T1000 (cell line): ENCODE measurements at regions not wholly inside any gene's neighbourhood (a gene's known extent, or its start where the extent isn't known, plus 50 kb on each side); places are given as distances from the start of the nearest gene placed in this dataset.

Experiments used
- DNase-seq: peaks from one replicate; lab custom pipeline; 2025; ENCODE audit warnings: mixed read lengths; lab: John Stamatoyannopoulos, UW

- no peak for DNase-seq
These were observed 683.6 kb upstream of the TENM3 start for GRCh38 chr4:181559637-181560036.

GRCh38 chr4:181562399-181562798 lies 680.8 kb upstream of the TENM3 start:
- DNase-seq, result no peak

GRCh38 chr4:181564625-181565024 lies 678.6 kb upstream of the TENM3 start:
- DNase-seq, result no peak

GRCh38 chr4:181566490-181566889 lies 676.7 kb upstream of the TENM3 start:
- no peak for DNase-seq

GRCh38 chr4:181569553-181569952 lies 673.6 kb upstream of the TENM3 start:
- no peak for DNase-seq

GRCh38 chr4:181578911-181579310 lies 664.3 kb upstream of the TENM3 start:
- no peak for DNase-seq

GRCh38 chr4:181579486-181579885 lies 663.7 kb upstream of the TENM3 start:
- no peak for DNase-seq

- no peak for DNase-seq
These were observed 661.2 kb upstream of the TENM3 start for GRCh38 chr4:181581983-181582382.

GRCh38 chr4:181582595-181582994 lies 660.6 kb upstream of the TENM3 start:
- no peak for DNase-seq

- no peak for DNase-seq
These were observed 654.4 kb upstream of the TENM3 start for GRCh38 chr4:181588733-181589302.

GRCh38 chr4:181592221-181592745 lies 650.9 kb upstream of the TENM3 start:
- DNase-seq, result no peak

GRCh38 chr4:181593703-181594102 lies 649.5 kb upstream of the TENM3 start:
- no peak for DNase-seq

GRCh38 chr4:181594188-181594587 lies 649.0 kb upstream of the TENM3 start:
- DNase-seq, result no peak

- no peak for DNase-seq
These were observed 647.5 kb upstream of the TENM3 start for GRCh38 chr4:181595716-181596115.

- DNase-seq, result no peak
These were observed 645.4 kb upstream of the TENM3 start for GRCh38 chr4:181597766-181598165.

GRCh38 chr4:181599134-181599533 lies 644.1 kb upstream of the TENM3 start:
- DNase-seq, result no peak

GRCh38 chr4:181601103-181601502 lies 642.1 kb upstream of the TENM3 start:
- no peak for DNase-seq

GRCh38 chr4:181604546-181604945 lies 638.7 kb upstream of the TENM3 start:
- DNase-seq, result no peak

- no peak for DNase-seq
These were observed 636.9 kb upstream of the TENM3 start for GRCh38 chr4:181606300-181606699.

- no peak for DNase-seq
These were observed 635.0 kb upstream of the TENM3 start for GRCh38 chr4:181608181-181608580.

GRCh38 chr4:181611033-181611711 lies 632.0 kb upstream of the TENM3 start:
- DNase-seq, result no peak

- no peak for DNase-seq
These were observed 631.1 kb upstream of the TENM3 start for GRCh38 chr4:181611946-181612600.

GRCh38 chr4:181613200-181613599 lies 630.0 kb upstream of the TENM3 start:
- no peak for DNase-seq
